GM18870 (cell line): ENCODE measurements at regions not wholly inside any gene's neighbourhood (a gene's known extent, or its start where the extent isn't known, plus 50 kb on each side); places are given as distances from the start of the nearest gene placed in this dataset.

Experiments used
- ATAC-seq: cut with Tn5 transposase; IDR thresholded peaks from one replicate; pipeline ENCODE4 v1.9.1; 2021; ENCODE audit warnings: moderate library complexity; ENCODE audit not compliant: unreplicated experiment

- ATAC-seq, result no peak
These were observed 269.6 kb downstream of the HAUS1 start for GRCh38 chr18:46373791-46374190.

DNA sequence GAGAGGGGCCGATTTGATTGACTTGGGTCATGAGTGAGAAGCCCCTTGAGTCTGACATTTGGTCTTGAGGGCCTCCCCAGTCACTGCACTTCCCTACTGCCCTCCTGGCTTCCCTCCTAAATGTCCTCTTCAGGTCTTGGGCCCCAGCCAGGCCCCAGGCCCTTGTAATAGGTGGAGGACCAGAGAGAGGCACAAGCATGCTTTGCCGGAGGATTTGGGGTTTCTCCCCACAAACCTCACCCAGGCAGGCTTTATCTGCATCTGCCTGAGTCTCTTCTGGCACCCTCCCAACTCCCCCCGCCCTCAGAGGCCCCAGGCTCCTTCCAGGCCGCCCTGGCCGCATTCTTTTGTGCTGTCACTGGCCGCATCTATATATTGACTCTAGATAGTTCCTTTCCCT lies 270.7 kb downstream of the HAUS1 start:
- ATAC-seq, result no peak

DNA sequence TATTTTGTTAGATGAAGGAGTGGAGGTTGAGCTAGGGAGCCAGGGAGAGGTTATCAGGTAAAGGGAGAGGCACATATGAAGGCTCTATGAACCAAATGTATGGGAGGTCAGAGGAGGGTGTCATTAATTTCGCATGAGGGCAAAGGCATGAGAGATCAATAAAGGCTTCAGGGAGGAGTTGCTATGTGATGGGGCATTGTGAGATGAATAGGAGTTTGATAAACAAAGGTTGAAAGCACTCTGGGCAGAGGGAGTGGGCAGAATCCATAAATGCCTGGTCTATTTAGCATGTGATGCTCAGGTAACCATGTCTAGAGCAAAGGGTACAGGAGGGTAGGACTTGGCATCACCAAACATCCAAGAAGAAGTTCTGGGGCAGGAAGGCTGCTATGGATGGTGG lies 273.4 kb downstream of the HAUS1 start:
- ATAC-seq, result no peak

DNA sequence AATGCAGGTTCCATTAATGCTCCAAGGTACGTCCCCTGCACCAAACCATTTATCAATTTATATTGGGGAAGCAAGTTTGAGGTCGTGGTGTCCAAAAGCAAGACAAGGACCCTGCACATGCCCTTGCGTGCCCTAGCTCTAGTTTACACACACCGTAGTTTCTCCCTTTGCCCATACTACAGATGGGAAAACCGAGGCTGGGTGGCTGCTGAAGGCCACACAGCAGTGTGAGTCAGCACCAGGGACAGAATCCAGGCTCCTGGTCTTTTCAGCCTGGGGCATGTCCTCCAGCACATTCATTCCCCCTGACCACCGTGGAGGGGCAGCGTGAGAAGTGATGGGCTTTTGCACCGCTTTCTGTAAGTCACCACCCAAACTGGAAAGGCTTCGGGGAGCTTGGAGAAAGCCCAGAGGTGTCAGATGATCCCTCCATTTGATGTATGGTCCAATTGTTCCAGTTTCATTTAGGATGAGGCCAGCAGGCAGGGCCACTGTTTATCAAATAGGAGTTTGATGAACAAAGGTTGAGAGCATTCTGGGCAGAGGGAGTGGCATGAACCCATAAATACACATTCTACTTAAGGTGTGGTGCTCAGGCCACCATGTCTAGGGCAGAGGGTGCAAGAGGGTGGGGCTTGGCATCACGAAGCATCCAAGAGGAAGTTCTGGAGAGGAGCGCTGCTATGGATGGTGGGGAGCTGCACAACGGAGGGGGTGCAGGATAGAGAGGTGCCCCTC lies 274.1 kb downstream of the HAUS1 start:
- no peak for ATAC-seq

DNA sequence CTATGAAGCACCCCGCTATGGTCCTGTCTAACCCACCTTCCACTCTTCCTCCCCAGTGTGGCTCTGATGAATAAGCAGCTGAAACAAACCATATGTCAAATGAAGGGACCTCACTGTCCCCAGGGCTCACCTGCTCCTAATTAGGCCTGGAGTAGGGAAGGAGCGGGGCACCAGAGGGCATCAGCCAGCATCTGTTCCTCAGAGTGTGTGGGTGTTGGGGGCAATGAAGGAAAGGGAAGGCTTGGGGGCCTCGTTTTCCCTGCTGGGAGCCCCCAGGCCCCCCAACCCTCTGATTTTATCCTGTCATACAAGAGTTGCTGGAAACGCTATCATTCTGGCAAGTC lies 274.7 kb downstream of the HAUS1 start:
- ATAC-seq, result no peak

- ATAC-seq, result no peak
These were observed 275.3 kb downstream of the HAUS1 start for GRCh38 chr18:46379323-46379950.

DNA sequence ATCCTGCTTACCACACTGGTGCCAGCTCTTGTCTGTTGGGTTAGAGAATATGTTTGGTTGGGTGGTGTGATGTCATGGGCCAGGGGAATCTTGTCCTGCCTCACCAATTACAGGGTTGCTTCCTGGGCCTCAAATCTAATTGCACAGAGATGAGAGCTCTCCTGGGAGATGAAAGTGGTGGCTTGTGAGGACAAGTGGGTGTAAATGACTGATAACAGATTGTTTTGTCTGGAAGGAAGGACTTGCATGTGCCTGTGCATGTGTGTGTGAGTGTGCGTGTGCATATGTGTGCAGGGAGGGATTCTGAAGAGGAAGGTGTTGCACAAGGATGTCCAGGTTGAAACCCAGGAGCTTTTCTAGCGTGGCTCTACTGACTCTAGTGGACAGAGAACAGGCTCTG lies 271.9 kb downstream of the LOXHD1 start:
- ATAC-seq, result no peak

DNA sequence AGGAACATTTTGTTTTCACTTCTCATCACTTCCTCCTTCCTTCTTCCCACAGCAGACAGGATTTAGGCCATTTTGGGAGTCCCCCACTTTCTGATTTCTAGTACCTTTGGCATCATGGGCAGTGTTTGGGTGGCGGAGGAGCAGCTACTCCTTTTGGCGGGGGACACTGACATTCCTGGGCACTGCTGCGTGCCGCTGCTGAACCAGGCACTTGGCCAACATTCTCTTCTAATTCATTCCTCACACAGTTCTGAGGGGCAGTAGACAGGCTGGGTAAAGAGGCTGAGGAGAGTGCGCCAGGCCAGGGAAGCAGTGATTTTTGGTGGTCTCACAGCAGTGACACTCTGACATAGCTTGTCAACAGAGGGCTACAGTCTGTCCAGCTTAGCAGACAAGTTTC lies 270.2 kb downstream of the LOXHD1 start:
- ATAC-seq, result no peak

DNA sequence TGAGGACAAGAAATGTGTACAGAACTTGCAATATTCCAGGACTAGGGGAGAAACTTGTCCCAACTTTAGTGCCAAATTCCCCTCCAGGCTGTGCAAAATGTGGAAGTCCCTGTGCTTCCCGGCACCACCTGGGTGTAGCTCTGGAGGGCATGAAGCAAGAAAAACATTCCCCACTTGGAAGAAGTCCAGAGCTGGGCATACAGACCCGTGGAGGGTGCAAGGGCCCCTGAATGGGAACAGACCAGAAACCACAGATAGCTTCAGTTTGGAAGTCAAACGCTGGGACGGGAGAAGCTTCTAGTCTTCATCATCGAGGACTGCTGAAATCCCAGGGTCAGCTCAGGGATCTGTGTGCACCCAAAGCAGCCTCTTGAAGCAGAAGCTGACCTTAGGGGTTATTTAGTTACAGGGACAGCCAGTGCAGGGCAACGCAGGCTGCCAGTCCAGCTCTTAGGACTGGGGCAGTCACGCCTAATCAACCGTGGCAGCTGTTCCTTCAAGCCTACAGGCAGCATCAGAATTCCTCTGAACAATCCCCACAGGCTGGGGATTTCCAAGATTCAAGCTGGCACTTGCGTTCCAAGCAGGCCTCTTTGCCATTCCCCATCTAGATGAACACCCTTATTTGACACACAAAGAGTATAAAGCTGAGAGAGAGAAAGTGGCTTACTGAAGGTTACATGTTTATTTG lies 269.4 kb downstream of the LOXHD1 start:
- no peak for ATAC-seq

DNA sequence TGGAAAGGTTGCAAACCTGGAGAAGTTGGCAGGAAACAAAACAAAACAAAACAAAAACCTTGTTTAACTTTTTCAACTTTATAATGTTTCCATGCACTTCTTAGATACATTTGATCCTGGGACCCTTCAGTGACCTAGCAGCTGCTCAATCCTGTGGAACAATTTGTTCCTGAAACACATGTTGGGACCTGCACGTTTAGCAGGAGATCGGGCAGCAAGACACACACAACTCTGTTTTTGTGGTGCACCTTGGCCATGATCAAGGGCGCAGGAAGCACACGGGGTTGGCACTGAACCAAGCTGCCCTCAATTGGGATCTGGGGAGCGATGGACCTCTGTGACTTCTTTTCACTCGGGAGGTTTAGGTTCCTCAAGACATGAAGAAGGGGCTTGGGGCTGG lies 268.7 kb downstream of the LOXHD1 start:
- ATAC-seq, result no peak

DNA sequence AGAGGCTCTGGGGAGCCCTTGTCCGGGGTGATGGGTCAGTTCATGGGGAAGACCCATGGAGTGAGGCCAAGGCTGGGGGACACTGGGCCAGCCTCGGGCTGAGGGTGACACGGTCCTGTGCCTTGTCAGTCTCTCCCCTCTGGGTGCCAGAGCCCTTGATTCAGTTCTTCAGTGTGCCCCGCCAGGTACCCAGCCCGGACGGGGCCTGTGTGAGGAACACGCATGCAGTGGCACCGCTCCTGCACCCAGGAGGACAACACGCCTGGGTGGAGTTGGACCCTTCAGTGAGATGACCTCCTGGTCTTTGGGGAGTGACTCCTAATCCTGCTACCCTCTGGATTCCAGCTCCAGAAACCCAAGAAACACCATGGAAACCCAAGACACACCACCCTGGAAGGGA lies 264.4 kb downstream of the LOXHD1 start:
- ATAC-seq, result no peak

GRCh38 chr18:46393230-46393629 lies 263.8 kb downstream of the LOXHD1 start:
- no peak for ATAC-seq

GRCh38 chr18:46393961-46394360 lies 263.1 kb downstream of the LOXHD1 start:
- no peak for ATAC-seq

DNA sequence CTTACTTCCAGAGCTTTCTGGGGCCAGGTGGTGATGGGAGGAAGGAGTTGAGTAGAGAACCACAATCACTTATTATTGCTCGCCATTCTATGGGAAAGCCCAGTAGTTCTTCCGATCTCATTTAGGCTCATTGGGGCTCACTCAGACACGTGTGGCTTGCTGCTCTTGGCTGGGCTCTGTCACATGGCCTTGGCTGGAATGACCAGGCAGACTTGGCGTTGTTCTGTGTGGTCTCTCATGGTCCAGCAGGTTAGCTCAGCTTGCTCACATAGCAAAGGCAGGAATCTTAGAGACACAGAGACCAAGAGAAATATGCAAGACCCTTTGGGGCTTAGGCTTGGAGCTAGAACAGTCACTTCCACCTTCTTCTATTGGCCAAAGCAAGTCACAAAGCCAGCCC lies 261.2 kb downstream of the LOXHD1 start:
- no peak for ATAC-seq

- no peak for ATAC-seq
These were observed 259.8 kb downstream of the LOXHD1 start for GRCh38 chr18:46397174-46397573.

- no peak for ATAC-seq
These were observed 259.0 kb downstream of the LOXHD1 start for GRCh38 chr18:46398005-46398404.

DNA sequence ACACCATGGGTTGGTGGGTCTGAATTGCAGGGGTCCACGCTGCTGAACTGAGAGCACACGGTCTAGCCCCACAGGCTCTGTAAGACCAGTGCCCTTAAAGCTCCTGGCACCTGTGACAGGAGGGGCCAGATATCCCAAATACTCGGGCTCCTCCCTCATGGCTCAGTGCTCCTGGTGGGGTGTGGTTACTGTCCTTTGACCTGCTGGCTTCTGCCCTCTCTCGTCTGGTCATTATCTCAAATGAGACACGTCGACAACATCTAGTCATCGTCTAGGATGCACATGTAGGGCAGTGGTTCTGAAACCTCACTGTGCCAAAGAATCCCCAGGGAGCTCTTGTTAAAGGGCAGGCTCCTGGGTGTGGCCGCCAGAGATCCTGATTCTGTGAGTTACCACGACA lies 258.4 kb downstream of the LOXHD1 start:
- no peak for ATAC-seq

- no peak for ATAC-seq
These were observed 257.7 kb downstream of the LOXHD1 start for GRCh38 chr18:46399303-46399702.

DNA sequence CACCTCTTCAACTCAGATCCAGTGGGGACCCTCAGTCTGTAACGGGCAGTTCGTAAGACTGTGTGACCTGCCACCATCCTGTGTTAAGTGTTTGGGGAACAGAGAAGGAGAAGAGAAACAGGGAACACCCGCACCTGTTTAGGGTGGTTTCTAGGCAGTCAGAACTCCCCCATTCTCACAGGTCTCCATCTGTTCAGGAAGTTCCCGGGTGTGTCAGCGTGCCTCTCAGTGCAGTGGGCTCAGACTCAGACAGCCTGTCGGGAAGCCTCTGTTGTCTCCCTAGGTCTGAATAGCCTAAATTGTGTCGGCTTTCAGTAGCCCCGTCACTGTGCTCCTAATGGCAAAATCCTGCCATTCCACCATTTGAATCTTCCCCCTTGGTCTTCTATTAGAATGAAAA lies 256.6 kb downstream of the LOXHD1 start:
- ATAC-seq, result no peak

GRCh38 chr18:46401486-46402070 lies 255.4 kb downstream of the LOXHD1 start:
- ATAC-seq, result no peak

GRCh38 chr18:46402396-46402795 lies 254.6 kb downstream of the LOXHD1 start:
- no peak for ATAC-seq

GRCh38 chr18:46402945-46403344 lies 254.1 kb downstream of the LOXHD1 start:
- ATAC-seq, result no peak
